ENCODE measurements at regions not wholly inside any gene's neighbourhood (a gene's known extent, or its start where the extent isn't known, plus 50 kb on each side); places are given as distances from the start of the nearest gene placed in this dataset.

- Histone ChIP-seq H3K36me3 (ENCODE audit: control insufficient read depth in 2 of 2, insufficient read depth in 2 of 2, low read length in 1 of 2) (no peaks in the 10 kb centered on the region), H3K4me1 (ENCODE audit: control insufficient read depth in 2 of 2, insufficient read depth in 2 of 2, low read length in 2 of 2) (no peaks in the 10 kb centered on the region), H3K9me3 (ENCODE audit: control insufficient read depth in 2 of 2, insufficient read depth in 1 of 2, low read length in 1 of 2) (no peaks in the 10 kb centered on the region), H3K4me3 (ENCODE audit: low read length in 2 of 2) (no peak overlapping the region), H3K27ac (ENCODE audit: low read depth in 1 of 2, low read length in 1 of 2) (no peak overlapping the region), H3K27me3 (ENCODE audit: control insufficient read depth in 2 of 2, insufficient read depth in 1 of 2, low read length in 1 of 2) (no peaks in the 10 kb centered on the region)
- no peak for DNase-seq (ENCODE audit: low read depth in 6 of 9, low spot score in 9 of 9)
- WGBS = 93% methylated on average over 1 of the region's 1 CpG
Measured at GRCh38 chr3:84772841-84773240, 185.9 kb upstream of the CADM2 start.

GRCh38 chr3:84783281-84783680 lies 175.5 kb upstream of the CADM2 start:
- Histone ChIP-seq H3K4me1 (ENCODE audit: control insufficient read depth in 2 of 2, insufficient read depth in 2 of 2, low read length in 2 of 2) (no peaks in the 10 kb centered on the region), H3K36me3 (ENCODE audit: control insufficient read depth in 2 of 2, insufficient read depth in 2 of 2, low read length in 1 of 2) (no peaks in the 10 kb centered on the region), H3K27me3 (ENCODE audit: control insufficient read depth in 2 of 2, insufficient read depth in 1 of 2, low read length in 1 of 2) (no peaks in the 10 kb centered on the region), H3K27ac (ENCODE audit: low read depth in 1 of 2, low read length in 1 of 2) (no peak overlapping the region), H3K4me3 (ENCODE audit: low read length in 2 of 2) (no peak overlapping the region), H3K9me3 (ENCODE audit: control insufficient read depth in 2 of 2, insufficient read depth in 1 of 2, low read length in 1 of 2) (no peaks in the 10 kb centered on the region)
- DNase-seq (ENCODE audit: low read depth in 6 of 9, low spot score in 9 of 9) = no peak
- WGBS = 92% methylated on average over 1 of the region's 1 CpG

- no peak overlapping the region for H3K27ac ChIP-seq (ENCODE audit: low read depth in 1 of 2, low read length in 1 of 2)
- no peak for DNase-seq (ENCODE audit: low read depth in 6 of 9, low spot score in 9 of 9)
- H3K4me1 ChIP-seq (ENCODE audit: control insufficient read depth in 2 of 2, insufficient read depth in 2 of 2, low read length in 2 of 2) = no peaks in the 10 kb centered on the region
- 28% methylated on average over 1 of the region's 1 CpG for WGBS
- no peaks in the 10 kb centered on the region for H3K36me3 ChIP-seq (ENCODE audit: control insufficient read depth in 2 of 2, insufficient read depth in 2 of 2, low read length in 1 of 2)
- no peaks in the 10 kb centered on the region for H3K27me3 ChIP-seq (ENCODE audit: control insufficient read depth in 2 of 2, insufficient read depth in 1 of 2, low read length in 1 of 2)
- no peaks in the 10 kb centered on the region for H3K9me3 ChIP-seq (ENCODE audit: control insufficient read depth in 2 of 2, insufficient read depth in 1 of 2, low read length in 1 of 2)
- H3K4me3 ChIP-seq (ENCODE audit: low read length in 2 of 2) = no peak overlapping the region
Measured at GRCh38 chr3:84789961-84790360, 168.8 kb upstream of the CADM2 start.

GRCh38 chr3:84806958-84807357 lies 151.8 kb upstream of the CADM2 start:
- no peak for DNase-seq (ENCODE audit: low read depth in 6 of 9, low spot score in 9 of 9)
- no peaks in the 10 kb centered on the region for H3K27me3 ChIP-seq (ENCODE audit: control insufficient read depth in 2 of 2, insufficient read depth in 1 of 2, low read length in 1 of 2)
- no peaks in the 10 kb centered on the region for H3K4me1 ChIP-seq (ENCODE audit: control insufficient read depth in 2 of 2, insufficient read depth in 2 of 2, low read length in 2 of 2)
- no peaks in the 10 kb centered on the region for H3K9me3 ChIP-seq (ENCODE audit: control insufficient read depth in 2 of 2, insufficient read depth in 1 of 2, low read length in 1 of 2)
- no peaks in the 10 kb centered on the region for H3K36me3 ChIP-seq (ENCODE audit: control insufficient read depth in 2 of 2, insufficient read depth in 2 of 2, low read length in 1 of 2)
- no peak overlapping the region for H3K27ac ChIP-seq (ENCODE audit: low read depth in 1 of 2, low read length in 1 of 2)
- 80% methylated on average over 3 of the region's 3 CpGs for WGBS
- H3K4me3 ChIP-seq (ENCODE audit: low read length in 2 of 2) = no peak overlapping the region

GRCh38 chr3:84820126-84820525 lies 138.7 kb upstream of the CADM2 start:
- H3K4me1 ChIP-seq (ENCODE audit: control insufficient read depth in 2 of 2, insufficient read depth in 2 of 2, low read length in 2 of 2) = no peaks in the 10 kb centered on the region
- 85% methylated on average over 2 of the region's 2 CpGs for WGBS
- H3K36me3 ChIP-seq (ENCODE audit: control insufficient read depth in 2 of 2, insufficient read depth in 2 of 2, low read length in 1 of 2) = no peaks in the 10 kb centered on the region
- no peaks in the 10 kb centered on the region for H3K27me3 ChIP-seq (ENCODE audit: control insufficient read depth in 2 of 2, insufficient read depth in 1 of 2, low read length in 1 of 2)
- H3K9me3 ChIP-seq (ENCODE audit: control insufficient read depth in 2 of 2, insufficient read depth in 1 of 2, low read length in 1 of 2) = peaks cover 0 to 11% of the 10 kb centered on the region in 2 donors
- H3K4me3 ChIP-seq (ENCODE audit: low read length in 2 of 2) = no peak overlapping the region
- H3K27ac ChIP-seq (ENCODE audit: low read depth in 1 of 2, low read length in 1 of 2) = no peak overlapping the region
- DNase-seq (ENCODE audit: low read depth in 6 of 9, low spot score in 9 of 9) = no peak

GRCh38 chr3:84820906-84821305 lies 137.9 kb upstream of the CADM2 start:
- no peak for DNase-seq (ENCODE audit: low read depth in 6 of 9, low spot score in 9 of 9)
- peaks cover 0 to 6% of the 10 kb centered on the region in 2 donors for H3K9me3 ChIP-seq (ENCODE audit: control insufficient read depth in 2 of 2, insufficient read depth in 1 of 2, low read length in 1 of 2)
- H3K27me3 ChIP-seq (ENCODE audit: control insufficient read depth in 2 of 2, insufficient read depth in 1 of 2, low read length in 1 of 2) = no peaks in the 10 kb centered on the region
- H3K4me3 ChIP-seq (ENCODE audit: low read length in 2 of 2) = no peak overlapping the region
- no peak overlapping the region for H3K27ac ChIP-seq (ENCODE audit: low read depth in 1 of 2, low read length in 1 of 2)
- no peaks in the 10 kb centered on the region for H3K4me1 ChIP-seq (ENCODE audit: control insufficient read depth in 2 of 2, insufficient read depth in 2 of 2, low read length in 2 of 2)
- no peaks in the 10 kb centered on the region for H3K36me3 ChIP-seq (ENCODE audit: control insufficient read depth in 2 of 2, insufficient read depth in 2 of 2, low read length in 1 of 2)

- Histone ChIP-seq H3K36me3 (ENCODE audit: control insufficient read depth in 2 of 2, insufficient read depth in 2 of 2, low read length in 1 of 2) (no peaks in the 10 kb centered on the region), H3K4me3 (ENCODE audit: low read length in 2 of 2) (no peak overlapping the region), H3K27ac (ENCODE audit: low read depth in 1 of 2, low read length in 1 of 2) (no peak overlapping the region), H3K4me1 (ENCODE audit: control insufficient read depth in 2 of 2, insufficient read depth in 2 of 2, low read length in 2 of 2) (no peaks in the 10 kb centered on the region), H3K27me3 (ENCODE audit: control insufficient read depth in 2 of 2, insufficient read depth in 1 of 2, low read length in 1 of 2) (no peaks in the 10 kb centered on the region), H3K9me3 (ENCODE audit: control insufficient read depth in 2 of 2, insufficient read depth in 1 of 2, low read length in 1 of 2) (peaks cover 0 to 3% of the 10 kb centered on the region in 2 donors)
- DNase-seq (ENCODE audit: low read depth in 6 of 9, low spot score in 9 of 9) = no peak
- WGBS = 92% methylated on average over 1 of the region's 1 CpG
Measured at GRCh38 chr3:84825817-84826216, 133.0 kb upstream of the CADM2 start.

- H3K36me3 ChIP-seq (ENCODE audit: control insufficient read depth in 2 of 2, insufficient read depth in 2 of 2, low read length in 1 of 2) = no peaks in the 10 kb centered on the region
- no peak for DNase-seq (ENCODE audit: low read depth in 6 of 9, low spot score in 9 of 9)
- no peak overlapping the region for H3K27ac ChIP-seq (ENCODE audit: low read depth in 1 of 2, low read length in 1 of 2)
- H3K4me1 ChIP-seq (ENCODE audit: control insufficient read depth in 2 of 2, insufficient read depth in 2 of 2, low read length in 2 of 2) = no peaks in the 10 kb centered on the region
- 92% methylated on average over 2 of the region's 2 CpGs for WGBS
- no peak overlapping the region for H3K4me3 ChIP-seq (ENCODE audit: low read length in 2 of 2)
- peaks cover 0 to 7% of the 10 kb centered on the region in 2 donors for H3K9me3 ChIP-seq (ENCODE audit: control insufficient read depth in 2 of 2, insufficient read depth in 1 of 2, low read length in 1 of 2)
- H3K27me3 ChIP-seq (ENCODE audit: control insufficient read depth in 2 of 2, insufficient read depth in 1 of 2, low read length in 1 of 2) = no peaks in the 10 kb centered on the region
Measured at GRCh38 chr3:84830476-84830875, 128.3 kb upstream of the CADM2 start.

- Histone ChIP-seq H3K9me3 (ENCODE audit: control insufficient read depth in 2 of 2, insufficient read depth in 1 of 2, low read length in 1 of 2) (peaks cover 0 to 7% of the 10 kb centered on the region in 2 donors), H3K4me1 (ENCODE audit: control insufficient read depth in 2 of 2, insufficient read depth in 2 of 2, low read length in 2 of 2) (no peaks in the 10 kb centered on the region), H3K27me3 (ENCODE audit: control insufficient read depth in 2 of 2, insufficient read depth in 1 of 2, low read length in 1 of 2) (no peaks in the 10 kb centered on the region), H3K36me3 (ENCODE audit: control insufficient read depth in 2 of 2, insufficient read depth in 2 of 2, low read length in 1 of 2) (no peaks in the 10 kb centered on the region), H3K4me3 (ENCODE audit: low read length in 2 of 2) (no peak overlapping the region), H3K27ac (ENCODE audit: low read depth in 1 of 2, low read length in 1 of 2) (no peak overlapping the region)
- no peak for DNase-seq (ENCODE audit: low read depth in 6 of 9, low spot score in 9 of 9)
- WGBS = 95% methylated on average over 2 of the region's 2 CpGs
Measured at GRCh38 chr3:84835366-84835765, 123.4 kb upstream of the CADM2 start.

GRCh38 chr3:84836961-84837360 lies 121.8 kb upstream of the CADM2 start:
- H3K27me3 ChIP-seq (ENCODE audit: control insufficient read depth in 2 of 2, insufficient read depth in 1 of 2, low read length in 1 of 2) = no peaks in the 10 kb centered on the region
- H3K4me3 ChIP-seq (ENCODE audit: low read length in 2 of 2) = no peak overlapping the region
- no peaks in the 10 kb centered on the region for H3K4me1 ChIP-seq (ENCODE audit: control insufficient read depth in 2 of 2, insufficient read depth in 2 of 2, low read length in 2 of 2)
- no peak for DNase-seq (ENCODE audit: low read depth in 6 of 9, low spot score in 9 of 9)
- no peaks in the 10 kb centered on the region for H3K36me3 ChIP-seq (ENCODE audit: control insufficient read depth in 2 of 2, insufficient read depth in 2 of 2, low read length in 1 of 2)
- H3K9me3 ChIP-seq (ENCODE audit: control insufficient read depth in 2 of 2, insufficient read depth in 1 of 2, low read length in 1 of 2) = peaks cover 0 to 7% of the 10 kb centered on the region in 2 donors
- no peak overlapping the region for H3K27ac ChIP-seq (ENCODE audit: low read depth in 1 of 2, low read length in 1 of 2)
- WGBS = 6% methylated on average over 2 of the region's 2 CpGs
